NCI-H1436 (cell line): ENCODE measurements at regions not wholly inside any gene's neighbourhood (a gene's known extent, or its start where the extent isn't known, plus 50 kb on each side); places are given as distances from the start of the nearest gene placed in this dataset.
A peak's percentile ranks its signal among the peaks of the same experiment; 100 is the strongest.

ENCODE experiments used
- DNase-seq: peaks from one replicate; lab custom pipeline; 2025; lab: John Stamatoyannopoulos, UW

DNA sequence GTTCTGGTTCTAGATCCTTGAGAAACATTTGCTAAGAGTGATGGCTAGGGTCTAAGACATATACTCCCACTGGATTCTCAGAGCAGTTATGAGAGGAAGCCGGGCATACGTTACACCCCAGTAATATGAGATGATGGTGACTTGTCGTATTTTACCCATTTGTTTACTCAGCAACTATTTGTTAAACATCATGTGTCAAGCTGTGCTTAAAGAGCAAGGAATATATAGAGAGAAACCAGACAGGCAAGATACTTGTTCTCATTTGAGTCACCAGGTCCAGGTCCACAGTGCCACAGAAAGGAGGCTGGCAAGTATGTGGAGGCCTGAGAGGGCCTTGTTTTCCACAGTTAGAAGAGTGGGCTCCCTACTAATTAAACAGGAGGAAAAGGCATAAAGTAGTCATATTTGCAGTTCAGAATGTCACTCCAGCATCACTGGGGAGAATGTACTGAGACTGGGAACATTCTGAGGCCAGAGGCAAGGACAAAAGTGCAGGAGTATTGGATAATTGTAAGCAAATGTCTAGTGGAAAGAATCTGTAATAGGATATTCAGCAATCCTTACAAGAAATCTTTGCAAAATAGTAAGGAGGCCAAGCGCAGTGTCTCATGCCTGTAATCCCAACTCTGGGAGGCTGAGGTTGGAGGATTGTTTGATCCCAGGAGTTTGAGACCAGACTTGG is 142.2 kb downstream of the IRS2 start:
- no peak for DNase-seq

DNA sequence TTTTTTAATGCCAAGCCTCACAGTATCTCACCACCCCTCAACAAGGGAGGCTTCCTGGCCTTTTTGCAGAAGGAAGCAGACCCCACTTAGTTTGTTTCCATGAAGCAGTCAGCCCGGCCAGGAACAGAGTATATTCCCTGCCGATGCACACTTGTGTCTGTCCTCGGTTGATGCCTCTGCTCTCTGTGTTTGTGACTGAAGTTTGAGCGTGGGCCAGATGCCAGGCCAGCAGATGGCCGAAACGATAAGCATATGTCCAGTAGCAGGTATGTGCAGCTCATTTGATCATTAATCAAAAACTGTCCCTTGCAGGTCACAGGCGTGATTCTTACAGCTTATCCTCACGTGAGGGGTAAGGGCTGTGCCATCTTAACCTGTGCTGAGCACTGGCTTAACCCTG is 144.0 kb downstream of the IRS2 start:
- no peak for DNase-seq

DNA sequence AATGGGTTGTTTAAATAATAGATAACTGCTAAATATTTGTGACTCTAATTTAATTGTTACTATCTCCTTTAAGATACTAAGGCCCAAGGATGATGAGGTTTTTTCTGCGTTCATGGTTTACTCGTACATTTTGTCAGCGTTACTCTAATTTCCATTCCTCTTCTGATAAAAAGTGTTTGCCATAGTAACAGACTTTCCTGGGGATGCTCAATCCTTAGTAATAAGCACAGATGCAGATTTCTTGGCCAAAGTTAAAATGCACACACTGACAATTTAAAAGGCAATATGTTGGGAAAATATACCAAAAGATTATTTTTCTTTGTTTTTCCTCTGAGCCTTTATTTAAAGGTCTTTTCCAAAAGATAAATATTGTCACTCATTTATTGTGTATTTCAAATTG is 149.6 kb downstream of the IRS2 start:
- DNase-seq, result no peak

DNA sequence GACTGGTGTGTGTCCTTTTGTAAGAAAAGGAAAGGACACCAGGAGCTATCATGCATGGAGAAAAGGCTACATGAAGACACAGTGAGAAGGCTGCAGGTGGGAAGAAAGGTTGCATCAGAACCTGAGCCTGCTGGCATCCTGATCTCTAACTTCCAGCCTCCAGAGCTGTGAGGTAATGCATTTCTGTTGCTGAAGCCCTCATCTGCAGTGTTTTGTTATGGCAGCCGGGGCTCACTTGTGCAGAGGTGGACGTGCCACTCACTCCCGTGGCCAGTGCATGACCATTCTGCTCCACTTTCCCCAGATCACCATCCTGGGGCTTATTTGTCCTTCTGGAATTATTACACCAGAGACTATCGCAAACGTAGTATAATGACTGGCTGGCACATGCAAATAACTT is 155.3 kb downstream of the IRS2 start:
- DNase-seq, result no peak

DNA sequence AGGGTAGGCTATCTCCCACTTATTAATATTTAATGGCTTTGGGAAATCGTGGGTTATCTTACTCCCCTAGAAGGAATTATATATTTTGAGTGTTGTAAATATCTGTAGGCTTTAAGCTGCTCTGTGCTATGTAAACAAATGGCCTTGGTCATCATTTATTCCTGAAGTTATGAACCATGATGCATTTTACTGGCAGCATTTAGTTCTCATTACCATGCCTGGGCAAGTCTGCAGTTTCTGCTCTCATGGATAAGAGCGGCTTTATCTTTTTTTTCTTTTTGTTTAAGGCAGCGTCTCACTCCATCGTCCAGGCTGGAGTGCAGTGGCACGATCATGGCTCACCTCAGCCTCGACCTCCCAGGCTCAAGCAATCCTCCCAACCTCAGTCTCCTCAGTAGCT is 156.1 kb downstream of the IRS2 start:
- DNase-seq, result no peak

DNA sequence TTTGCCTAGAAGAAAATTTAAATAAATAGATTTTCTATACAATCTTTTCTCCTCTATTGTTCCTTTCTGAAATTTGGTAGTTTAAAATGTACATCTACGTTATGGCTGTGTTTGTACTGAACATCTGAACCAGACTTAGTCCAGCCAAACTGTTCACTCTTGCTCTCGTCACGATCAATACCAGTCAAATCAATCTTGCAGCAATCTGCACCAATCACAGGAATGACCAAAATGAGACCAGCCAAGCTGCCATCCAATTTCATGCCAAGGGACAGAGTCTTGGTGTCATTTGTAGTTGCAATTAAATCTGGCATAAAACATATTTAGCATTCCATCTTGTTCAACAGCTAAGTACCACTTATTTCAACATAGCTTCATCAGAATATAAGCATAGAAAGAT is 156.6 kb downstream of the IRS2 start:
- DNase-seq, result no peak

DNA sequence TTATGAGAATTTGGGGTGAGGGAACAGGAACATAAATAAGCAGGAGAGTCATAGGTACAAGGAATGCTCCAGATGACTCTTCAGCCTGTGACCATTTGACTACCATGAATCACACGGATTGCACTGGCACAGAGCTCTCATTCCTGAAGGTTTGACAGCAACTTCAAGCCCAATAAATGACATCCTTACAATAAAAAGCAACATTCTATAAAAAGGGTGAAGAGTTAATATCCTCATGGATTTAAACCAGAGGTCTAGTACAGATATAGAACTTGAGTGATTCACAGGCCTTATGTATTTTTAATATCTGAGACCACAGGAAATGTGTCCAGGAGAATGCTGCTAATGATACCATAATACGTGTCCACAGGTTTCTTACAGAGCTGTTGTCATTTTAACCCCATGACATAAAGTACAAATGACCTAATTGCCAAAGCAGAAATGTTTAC is 158.1 kb downstream of the IRS2 start:
- DNase-seq, result no peak

DNA sequence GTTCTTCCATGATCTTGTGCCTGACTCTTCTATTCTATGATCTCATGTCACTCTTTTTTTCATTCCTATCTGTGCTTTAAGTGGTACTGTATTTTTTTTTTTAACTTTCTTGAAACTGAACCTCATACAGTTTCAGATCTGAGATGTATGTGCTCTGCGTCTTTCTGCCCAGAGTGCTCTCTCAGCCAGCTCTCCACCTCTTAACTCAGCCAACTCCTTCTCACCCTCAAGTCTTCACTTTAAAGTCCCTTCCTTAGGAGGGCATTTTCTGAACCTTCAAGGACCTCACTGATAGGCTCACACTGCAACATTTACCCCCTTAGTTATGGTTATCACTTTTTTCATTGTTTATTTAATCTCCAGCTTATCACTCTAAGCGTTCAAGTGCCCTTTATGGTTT is 158.7 kb downstream of the IRS2 start:
- DNase-seq, result no peak

DNA sequence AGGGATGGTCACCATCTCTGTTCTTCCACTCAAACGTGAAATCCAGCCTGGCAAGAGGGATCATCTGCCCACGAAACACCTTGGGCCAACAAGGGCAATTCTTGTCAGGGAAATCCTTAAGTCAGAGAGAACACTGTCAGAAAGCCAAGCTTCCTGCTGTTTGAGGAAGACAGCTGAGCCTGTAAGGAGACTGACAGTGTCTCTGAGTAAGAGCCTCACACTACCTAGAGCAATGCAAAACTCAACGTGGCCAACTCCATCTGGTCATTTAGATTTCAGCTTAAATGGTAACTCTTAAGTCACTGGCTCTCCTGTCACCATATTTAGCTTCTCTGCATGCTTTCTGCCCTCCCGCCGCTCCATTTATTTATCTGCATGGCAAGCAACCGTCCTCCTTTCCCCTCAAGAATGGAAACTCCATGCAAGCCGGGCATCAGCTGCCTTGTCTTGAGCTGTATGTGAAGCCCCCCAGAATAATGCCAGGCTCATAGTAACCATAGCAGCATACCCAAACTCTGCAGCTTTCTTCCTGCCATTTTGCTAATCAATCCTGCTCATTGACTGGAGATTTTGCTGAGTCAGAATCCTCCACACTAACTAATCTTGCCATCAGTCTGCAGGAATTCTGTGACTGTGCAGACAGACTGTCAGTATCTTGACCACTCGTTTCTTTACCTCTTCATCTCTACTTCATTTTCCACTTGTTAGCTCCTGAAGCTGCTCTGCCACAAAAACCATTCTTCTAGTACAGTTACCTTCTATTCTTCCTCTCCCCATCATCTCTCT is 159.8 kb downstream of the IRS2 start:
- DNase-seq, result no peak

DNA sequence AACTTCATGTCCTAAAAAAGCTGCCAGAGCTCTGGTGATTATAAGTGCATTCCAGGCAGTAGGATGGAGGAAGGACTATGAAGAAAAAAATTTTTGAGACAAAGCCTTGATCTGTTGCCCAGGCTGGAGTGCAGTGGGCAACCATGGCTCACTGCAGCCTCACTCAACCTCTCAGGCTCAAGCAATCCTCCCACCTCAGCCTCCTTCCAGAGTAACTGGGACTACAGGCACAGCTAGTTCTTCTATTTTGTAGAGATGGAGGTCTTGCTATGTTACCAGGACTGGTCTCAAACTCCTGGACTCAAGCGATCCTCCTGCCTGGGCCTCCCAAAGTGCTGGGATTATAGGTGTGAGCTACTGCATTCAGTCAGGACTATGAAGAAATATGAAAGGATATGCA is 161.2 kb downstream of the IRS2 start:
- DNase-seq, result no peak

DNA sequence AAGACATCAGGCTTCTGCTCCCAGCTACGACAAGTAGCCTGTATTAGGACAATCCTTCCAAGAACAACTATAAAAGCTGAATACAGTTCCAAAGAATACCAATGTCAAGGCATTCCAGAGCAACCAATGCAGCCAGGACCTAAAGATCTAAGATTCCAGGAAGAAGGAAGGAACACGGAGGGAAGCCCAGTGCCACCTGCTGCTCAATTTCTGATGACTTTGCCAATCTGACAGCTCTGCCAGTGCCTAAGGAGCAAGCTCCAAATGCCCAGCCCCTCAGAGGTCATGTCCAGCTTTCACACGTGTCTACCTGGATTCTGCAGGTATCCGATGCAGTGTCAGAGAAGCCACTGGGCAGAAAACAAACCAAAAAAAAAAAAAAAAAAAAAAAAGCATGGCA is 164.4 kb downstream of the IRS2 start:
- DNase-seq, result no peak

DNA sequence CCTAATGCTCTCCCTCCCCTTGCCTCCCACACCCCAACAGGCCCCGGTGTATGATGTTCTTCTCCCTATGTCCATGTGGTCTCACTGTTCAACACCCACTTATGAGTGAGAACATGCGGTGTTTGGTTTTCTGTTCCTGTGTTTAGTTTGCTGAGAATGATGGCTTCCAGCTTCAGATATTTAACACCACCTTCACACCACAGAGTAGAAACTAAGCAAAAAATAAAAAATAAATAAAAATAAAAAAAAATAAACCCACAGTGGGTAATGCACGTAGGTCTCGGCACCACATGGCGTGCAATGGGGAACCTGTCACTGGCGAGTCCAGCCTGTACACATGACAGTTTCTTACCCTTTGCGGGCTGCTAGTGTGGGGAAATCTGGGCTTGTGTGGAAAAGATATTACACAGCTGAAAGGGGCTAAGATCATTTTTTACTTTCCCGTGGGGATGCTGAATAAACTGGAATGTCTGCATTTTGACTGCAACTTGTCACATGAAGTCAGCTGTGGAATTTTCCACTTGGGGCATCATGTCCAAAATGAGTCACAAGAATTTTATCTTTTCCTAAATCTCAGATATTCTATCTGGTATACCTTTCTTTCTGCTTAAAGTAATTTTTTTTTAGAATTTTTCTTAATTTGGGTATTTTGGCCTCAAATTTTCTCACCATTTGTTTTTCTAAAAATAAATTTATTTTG is 170.5 kb downstream of the IRS2 start:
- DNase-seq, result no peak

DNA sequence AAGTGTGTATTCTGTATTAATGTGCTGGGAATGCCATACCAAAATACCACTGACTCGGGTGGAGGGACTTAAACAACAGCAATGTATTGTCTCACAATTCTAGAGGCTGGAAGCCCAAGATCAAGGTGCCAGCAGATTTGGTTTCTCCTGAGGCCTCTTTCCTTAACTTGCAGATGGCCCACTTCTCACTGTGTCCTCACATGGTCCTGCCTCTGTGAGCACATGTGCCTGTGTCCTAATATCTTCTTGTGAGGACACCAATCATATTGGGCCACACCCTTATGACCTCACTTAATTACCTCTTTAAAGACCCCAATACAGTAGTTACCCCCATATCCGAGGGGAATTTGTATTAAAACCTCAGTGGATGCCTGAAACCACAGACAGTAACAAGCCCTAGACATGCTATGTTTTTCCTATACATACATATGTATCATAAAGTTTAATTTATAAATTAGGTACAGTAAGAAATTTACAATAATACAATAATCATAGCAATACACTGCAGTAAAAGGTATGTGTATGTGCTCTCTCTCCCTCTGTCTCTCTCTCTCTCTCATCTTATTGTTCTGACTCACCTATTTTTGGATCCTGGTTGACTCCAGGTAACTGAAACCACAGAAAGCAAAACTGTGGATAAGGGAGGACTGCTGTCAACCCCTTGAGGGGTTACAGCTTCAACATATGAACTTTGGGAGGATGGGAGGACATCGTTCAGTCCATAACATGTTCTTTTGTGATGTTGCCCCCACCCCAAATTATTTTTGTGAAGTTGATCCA is 174.3 kb downstream of the IRS2 start:
- DNase-seq, result no peak

DNA sequence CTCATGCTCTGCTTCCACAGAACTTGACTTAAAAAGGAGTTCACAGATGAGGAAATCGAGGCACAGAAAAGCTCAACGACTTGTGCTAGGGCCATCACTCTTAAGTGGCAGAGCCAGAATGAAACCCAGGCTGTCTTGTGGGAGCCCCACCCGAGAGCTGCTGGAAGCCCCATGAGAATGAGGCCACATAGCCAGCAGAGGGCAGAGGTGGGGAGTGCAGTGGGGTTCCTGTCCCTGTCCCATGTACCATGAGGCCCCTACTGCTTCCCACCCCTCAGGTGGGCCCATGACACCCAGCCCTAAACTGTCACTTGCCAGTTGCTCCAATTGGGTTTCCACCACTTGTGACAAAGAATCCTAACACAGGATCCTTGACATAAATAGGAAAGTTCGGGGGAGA is 175.9 kb downstream of the IRS2 start:
- DNase-seq, result peak; percentile 21

DNA sequence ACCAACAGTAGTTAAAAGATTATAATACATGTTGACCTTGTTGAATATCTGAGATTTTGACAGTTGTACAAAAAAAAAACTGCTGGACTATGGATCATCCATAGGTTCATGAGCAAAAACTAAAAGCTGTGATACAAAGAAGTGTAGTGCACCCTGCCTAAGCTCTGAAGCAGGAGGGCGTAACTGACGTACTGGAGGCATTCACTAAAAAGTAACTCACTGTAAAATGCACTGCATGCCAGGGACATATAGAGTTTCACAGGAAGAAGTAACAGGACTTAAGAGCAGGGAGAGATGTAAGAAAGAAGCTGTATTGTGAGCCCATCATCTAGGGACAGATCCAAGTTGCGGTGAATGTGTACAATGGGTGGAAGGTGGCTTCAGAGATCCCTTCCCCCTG is 177.9 kb downstream of the IRS2 start:
- DNase-seq, result no peak

DNA sequence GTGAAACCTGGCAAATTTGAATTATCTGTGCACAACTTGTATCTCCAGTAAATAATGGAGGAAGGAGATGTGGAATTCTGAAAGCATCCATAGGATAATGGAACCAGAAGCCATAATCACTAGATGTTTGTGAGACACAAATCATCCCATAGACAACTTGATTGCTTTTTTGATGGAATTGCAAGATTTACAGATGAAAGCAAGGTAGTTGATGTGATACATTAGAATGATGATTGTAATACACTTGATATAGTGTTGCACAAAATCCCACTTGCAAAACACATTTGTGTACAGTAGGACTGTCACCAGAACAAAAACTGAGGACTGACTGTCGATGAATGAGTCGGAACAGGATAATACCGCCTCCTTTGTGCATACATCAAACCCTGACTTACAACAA is 178.3 kb downstream of the IRS2 start:
- no peak for DNase-seq

DNA sequence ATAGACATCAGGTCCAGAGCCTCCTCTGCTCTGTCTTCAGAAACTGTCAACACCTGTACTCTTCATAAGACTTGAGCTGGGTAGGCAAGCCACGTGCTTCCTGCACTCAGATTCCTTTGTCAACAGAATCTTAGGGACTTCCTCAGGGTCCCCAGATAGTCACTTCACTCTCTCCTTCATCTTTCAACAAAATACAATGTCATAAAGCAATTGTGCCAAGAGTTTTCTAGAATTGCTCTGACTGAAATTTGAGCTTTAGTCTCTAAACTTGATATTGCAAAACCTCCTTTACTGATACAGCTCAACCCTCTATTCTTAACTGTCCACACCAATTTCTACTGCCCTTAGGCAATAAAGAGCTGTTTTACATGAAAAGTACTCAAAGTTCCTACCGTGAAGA is 179.9 kb downstream of the IRS2 start:
- no peak for DNase-seq

DNA sequence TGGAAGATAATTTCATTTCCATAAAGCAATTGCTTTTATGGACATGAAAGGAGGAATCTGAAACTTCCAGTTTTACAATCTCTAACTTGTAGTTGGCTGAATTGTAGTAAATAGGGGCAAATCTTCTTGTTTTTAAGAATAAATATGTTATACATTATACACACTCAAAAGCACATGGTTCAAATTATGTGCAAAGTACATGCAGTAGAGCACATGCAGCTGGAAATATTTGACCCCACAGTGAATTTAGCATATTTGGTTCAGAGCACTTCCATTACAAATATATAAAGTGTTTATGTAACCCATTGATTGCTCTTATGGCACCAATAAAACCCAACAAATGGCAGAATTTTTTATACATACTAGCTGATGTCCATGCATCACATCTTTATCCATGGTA is 180.5 kb downstream of the IRS2 start:
- no peak for DNase-seq

DNA sequence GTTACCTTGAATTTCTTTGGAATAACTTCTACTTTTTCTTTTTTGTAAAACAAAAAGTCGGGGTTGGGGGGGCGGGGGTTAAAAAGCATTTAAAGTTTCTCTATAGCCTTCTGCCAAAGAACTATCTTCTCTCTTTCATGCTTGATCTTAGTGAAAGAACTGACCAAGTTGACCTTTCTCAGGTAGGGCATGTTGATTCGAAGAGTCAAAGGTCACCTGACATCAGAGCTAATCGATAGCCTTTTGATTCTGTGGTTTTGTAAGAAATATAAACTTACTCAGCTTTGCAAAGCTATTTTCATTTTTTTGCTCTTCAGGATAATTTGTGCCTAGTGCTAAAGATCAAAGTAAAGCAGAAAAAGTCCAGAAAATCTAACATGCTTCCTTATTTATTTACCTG is 181.5 kb downstream of the IRS2 start:
- no peak for DNase-seq

DNA sequence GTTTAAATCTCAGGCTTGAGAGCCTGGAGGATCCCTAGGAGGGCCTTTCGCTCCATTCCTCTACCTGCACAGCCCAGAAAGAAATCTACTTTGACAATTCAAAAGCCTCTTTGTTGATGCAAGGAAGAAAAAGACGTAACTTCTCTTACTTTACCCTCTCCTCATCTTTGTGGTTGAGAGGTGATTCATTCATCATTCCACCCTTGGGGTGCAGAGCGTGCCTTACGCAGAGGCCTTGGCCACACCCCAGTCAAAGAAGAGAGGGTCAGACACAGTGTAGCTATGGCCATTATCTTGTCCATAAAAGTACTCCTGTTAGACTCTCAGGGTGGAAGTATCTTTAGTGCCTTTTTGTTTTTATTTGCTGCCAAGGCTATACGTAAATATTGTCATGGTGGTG is 184.0 kb downstream of the IRS2 start:
- no peak for DNase-seq

DNA sequence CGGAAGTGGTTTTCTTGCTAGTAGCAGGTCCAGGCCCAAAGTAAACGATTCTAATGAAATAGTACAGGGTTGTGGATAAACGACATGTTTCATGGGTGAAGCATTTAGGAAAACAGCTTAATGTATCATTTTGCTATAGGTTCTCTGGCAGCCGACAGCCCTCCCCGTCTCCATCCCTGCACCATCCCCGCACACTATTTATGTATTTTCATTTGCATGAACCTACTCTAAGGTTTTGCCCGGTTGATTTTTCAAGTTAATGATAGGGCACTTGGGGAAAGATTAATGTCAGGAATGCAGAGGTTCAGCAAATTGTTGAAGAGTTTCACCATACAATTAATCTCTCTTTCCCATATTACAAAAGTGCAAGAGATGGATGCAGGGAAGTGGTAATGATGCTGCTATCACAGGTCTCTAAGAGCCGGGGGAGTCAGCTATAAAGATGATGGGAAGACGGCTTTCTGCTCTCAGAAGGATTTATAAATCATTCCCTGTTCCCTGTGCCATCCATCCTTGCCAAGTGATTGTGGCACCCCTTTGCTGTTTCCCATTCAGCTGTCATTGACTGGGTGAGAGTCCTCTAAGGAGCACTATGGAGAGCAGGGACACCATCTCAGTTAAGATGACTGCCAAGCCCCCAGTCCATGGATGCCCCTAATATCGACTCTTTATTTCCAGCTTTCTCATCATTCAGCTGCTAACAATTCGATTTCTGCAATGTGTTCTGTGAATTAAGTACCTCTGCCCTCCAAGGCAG is 186.3 kb downstream of the IRS2 start:
- DNase-seq, result no peak

DNA sequence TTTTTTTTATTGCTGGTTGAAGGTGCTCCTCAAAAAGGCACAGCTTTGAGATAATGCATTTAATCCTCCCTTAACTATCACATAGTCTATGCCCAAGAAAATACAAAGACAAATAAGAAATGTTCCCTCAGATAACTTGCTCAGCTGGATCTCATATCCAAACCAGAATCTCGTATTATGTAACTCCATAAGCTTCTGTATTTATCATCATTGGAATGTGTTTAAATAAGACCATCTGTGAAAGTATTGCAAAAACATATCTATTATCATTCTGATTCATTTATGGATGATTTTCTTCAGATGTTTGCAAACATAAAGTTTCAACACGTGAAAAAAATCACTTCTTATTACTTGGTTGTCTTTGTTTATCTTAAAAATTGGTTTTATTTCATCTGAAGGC is 190.9 kb downstream of the IRS2 start:
- DNase-seq, result no peak
